Sigmoid colon (tissue), 4 donors: ENCODE measurements at regions not wholly inside any gene's neighbourhood (a gene's known extent, or its start where the extent isn't known, plus 50 kb on each side); places are given as distances from the start of the nearest gene placed in this dataset.

Experiments used
- CTCF ChIP-seq, 4 experiments: fragments of 450-650 bp in 3 of 4; fragments of 200-600 bp in 1 of 4; IDR thresholded peaks; one replicate each; pipeline ENCODE4 v1.5.1; 2016 to 2019; ENCODE audit warnings: antibody characterized with exemption in 4 of 4, mild to moderate bottlenecking in 3 of 4, moderate library complexity in 2 of 4
- POLR2A ChIP-seq, 2 donors: fragments of 450-650 bp; IDR thresholded peaks; one replicate each; pipeline ENCODE4 v1.6.1; 2016; ENCODE audit warnings: antibody characterized with exemption in 2 of 2, mild to moderate bottlenecking in 2 of 2, moderate library complexity in 2 of 2
- POLR2AphosphoS5 ChIP-seq, 4 donors: sonication (generic); formaldehyde crosslinking; IDR thresholded peaks; one replicate each; pipeline ENCODE4 v1.6.1; 2017; ENCODE audit warnings: antibody characterized with exemption in 4 of 4

- TF ChIP-seq POLR2A (IDR thresholded peaks at IDR 0.05) = no peak
- no peak for TF ChIP-seq CTCF (IDR thresholded peaks at IDR 0.05)
- TF ChIP-seq POLR2AphosphoS5 (IDR thresholded peaks at IDR 0.05) = no peak
These were observed 2062.2 kb upstream of the CDH6 start for GRCh38 chr5:29131285-29131684.
